B cell (primary cell): ENCODE measurements at regions not wholly inside any gene's neighbourhood (a gene's known extent, or its start where the extent isn't known, plus 50 kb on each side); places are given as distances from the start of the nearest gene placed in this dataset.

Source experiments
- ATAC-seq: fragments of 200-7000 bp; cut with Tn5 transposase; one replicate; pipeline ENCODE4 v1.10.0; 2021; ENCODE audit warnings: low read depth, mild to moderate bottlenecking, moderate number of reproducible peaks, moderate library complexity
- CTCF ChIA-PET: fragments of 350-600 bp; sonication (Branson Sonifier 250); formaldehyde crosslinking; loops from one replicate; lab custom pipeline; 2021; ENCODE audit warnings: antibody characterized with exemption, inconsistent platforms; lab: Charles Lee
- POLR2A ChIA-PET: fragments of 350-600 bp; sonication (Branson Sonifier 250); formaldehyde crosslinking; loops from one replicate; lab custom pipeline; 2021; ENCODE audit warnings: antibody characterized with exemption; lab: Charles Lee
- DNase-seq: peaks from one replicate; pipeline ENCODE4 v3.0.0; 2013
- H2AFZ ChIP-seq: 2 replicates; pipeline ENCODE4 v1.6.1; 2012; ENCODE audit warnings: mild to moderate bottlenecking, low read depth, low read length; ENCODE audit not compliant: insufficient read depth, poor library complexity, severe bottlenecking
- H3K27ac ChIP-seq, 2 donors: 1 replicate in 1 of 2; 2 replicates in 1 of 2; pipeline ENCODE4 v1.5.1; 2012 to 2013; ENCODE audit warnings: low read length in 2 of 2, mild to moderate bottlenecking in 2 of 2, moderate library complexity in 1 of 2
- H3K27me3 ChIP-seq, 4 experiments: fragments of 200-600 bp in 1 of 4; sonication (generic) in 1 of 4; replicated peaks in 1 of 4; 1 replicate in 2 of 4; 2 replicates in 2 of 4; pipeline versions ENCODE4 v1.6.1 to v1.7.0; 2013 to 2016; ENCODE audit warnings: low read length in 3 of 4, mild to moderate bottlenecking in 2 of 4, mixed read lengths in 1 of 4, moderate library complexity in 1 of 4; ENCODE audit not compliant: insufficient read depth in 4 of 4, control insufficient read depth in 3 of 4; ENCODE audit errors: control extremely low read depth in 1 of 4
- H3K36me3 ChIP-seq, 2 experiments: replicated peaks in 1 of 2; 1 replicate in 1 of 2; 2 replicates in 1 of 2; pipeline versions ENCODE4 v1.6.1 to v1.7.1; 2013; ENCODE audit warnings: low read length in 1 of 2; ENCODE audit not compliant: insufficient read depth in 2 of 2, control insufficient read depth in 1 of 2; ENCODE audit errors: control extremely low read depth in 1 of 2, extremely low read depth in 1 of 2
- H3K4me1 ChIP-seq, 2 donors: fragments of 200-600 bp in 1 of 2; sonication (generic) in 1 of 2; 1 replicate in 1 of 2; 2 replicates in 1 of 2; pipeline versions ENCODE4 v1.5.1 to v1.6.1; 2013 to 2017; ENCODE audit warnings: low read length in 2 of 2; ENCODE audit not compliant: control insufficient read depth in 2 of 2, insufficient read depth in 2 of 2
- H3K4me2 ChIP-seq: replicated peaks from 2 replicates; pipeline ENCODE3; 2012; ENCODE audit warnings: mild to moderate bottlenecking, low read depth, low read length; ENCODE audit not compliant: poor library complexity, severe bottlenecking
- H3K4me3 ChIP-seq, 5 experiments: fragments of 200-600 bp in 1 of 5; sonication (generic) in 1 of 5; 1 replicate in 3 of 5; 2 replicates in 2 of 5; pipeline versions ENCODE4 v1.5.1 to v1.7.0; 2011 to 2016; ENCODE audit warnings: low read length in 4 of 5, mild to moderate bottlenecking in 4 of 5, low read depth in 2 of 5, control low read depth in 1 of 5, moderate library complexity in 1 of 5; ENCODE audit not compliant: insufficient read depth in 1 of 5; ENCODE audit errors: control extremely low read depth in 1 of 5, extremely low read depth in 1 of 5
- H3K79me2 ChIP-seq: fragments of 200-600 bp; sonication (generic); one replicate; pipeline ENCODE4 v1.6.0; 2016; ENCODE audit warnings: low read length; ENCODE audit not compliant: control insufficient read depth, insufficient read depth
- H3K9ac ChIP-seq: fragments of 200-600 bp; sonication (generic); 2 replicates; pipeline ENCODE4 v1.6.1; 2017; ENCODE audit warnings: mild to moderate bottlenecking, low read length, moderate library complexity
- H3K9me3 ChIP-seq, 3 donors: one replicate each; pipeline versions ENCODE4 v1.6.1 to v1.7.1; 2013; ENCODE audit warnings: low read length in 2 of 3; ENCODE audit not compliant: control insufficient read depth in 2 of 3, insufficient read depth in 1 of 3; ENCODE audit errors: control extremely low read depth in 1 of 3
- H4K20me1 ChIP-seq: 2 replicates; pipeline ENCODE4 v1.6.0; 2012; ENCODE audit warnings: mild to moderate bottlenecking, low read length; ENCODE audit not compliant: insufficient read depth, control insufficient read depth, poor library complexity, severe bottlenecking
- H3K27ac Mint-ChIP-seq: one replicate; pipeline ENCODE4 v1.8.0; 2021; ENCODE audit warnings: mixed read lengths
- H3K27me3 Mint-ChIP-seq: one replicate; pipeline ENCODE4 v1.8.0; 2021; ENCODE audit warnings: mixed read lengths
- H3K4me1 Mint-ChIP-seq: one replicate; pipeline ENCODE4 v1.8.0; 2021; ENCODE audit warnings: mixed read lengths
- H3K4me3 Mint-ChIP-seq: one replicate; pipeline ENCODE4 v1.8.0; 2021; ENCODE audit warnings: mixed read lengths
- H3K9me3 Mint-ChIP-seq: one replicate; pipeline ENCODE4 v1.8.0; 2022; ENCODE audit warnings: mixed read lengths; ENCODE audit not compliant: insufficient read depth
- CTCF ChIP-seq: fragments of 200-600 bp; IDR thresholded peaks from one replicate; pipeline ENCODE4 v1.8.0; 2022; ENCODE audit warnings: antibody characterized with exemption, mild to moderate bottlenecking
- EZH2 ChIP-seq: IDR thresholded peaks from 2 replicates; pipeline ENCODE4 v1.6.1; 2012; ENCODE audit warnings: borderline replicate concordance, low read depth, mild to moderate bottlenecking, moderate library complexity, low read length; ENCODE audit not compliant: insufficient read depth, poor library complexity, severe bottlenecking
- WGBS: methylation state at CpG from one replicate; pipeline ENCODE4 v1.1.5; 2013; ENCODE audit warnings: missing lambda C conversion rate; ENCODE audit not compliant: insufficient coverage; 5-methylcytosine and 5-hydroxymethylcytosine counted together
- intact Hi-C: fragments of 100-400 bp; cut with micrococcal nuclease; formaldehyde crosslinking; loops from one replicate; pipeline ENCODE4 v1.10.0; 2022

DNA sequence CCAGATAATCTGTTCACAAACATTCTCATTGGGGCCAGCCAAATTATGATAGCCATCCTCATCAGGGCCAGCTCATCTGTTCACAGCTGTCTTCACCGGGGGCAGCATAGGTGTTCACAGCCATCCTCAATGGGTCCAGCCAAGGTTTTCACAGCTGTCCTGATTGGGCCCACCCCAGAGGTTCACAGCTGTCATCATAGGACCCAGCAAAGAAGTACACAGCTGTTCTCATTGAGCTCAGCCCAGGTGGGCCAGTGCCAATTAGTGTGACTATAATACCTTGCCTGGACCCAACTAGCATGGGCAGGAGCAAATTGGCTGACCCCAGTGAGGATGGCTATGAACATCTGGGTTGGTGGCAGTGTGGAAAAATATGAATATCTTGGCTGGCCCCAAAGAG, 1166.0 kb downstream of the UQCRFS1 start:
- POLR2A ChIA-PET = no interaction called here
- TF ChIP-seq CTCF (no peak), EZH2 (no peak)
- no peaks in the 10 kb centered on the region for H3K36me3 ChIP-seq
- no peak overlapping the region for H3K27ac ChIP-seq
- no peaks in the 10 kb centered on the region for H3K27me3 ChIP-seq
- no peak overlapping the region for H2AFZ ChIP-seq
- intact Hi-C loops = no loop called here
- H3K79me2 ChIP-seq = no peaks in the 10 kb centered on the region
- H3K4me1 ChIP-seq = no peaks in the 10 kb centered on the region
- 100% methylated on average over 1 of the region's 1 CpG for WGBS
- Mint-ChIP-seq H3K27me3 (no peaks in the 10 kb centered on the region), H3K4me3 (no peak overlapping the region), H3K27ac (no peak overlapping the region), H3K4me1 (no peaks in the 10 kb centered on the region), H3K9me3 (peaks cover 4% of the 10 kb centered on the region)
- no peak overlapping the region for H3K9ac ChIP-seq
- CTCF ChIA-PET = no interaction called here
- H3K4me3 ChIP-seq = no peak overlapping the region
- no peak for ATAC-seq
- no peaks in the 10 kb centered on the region for H4K20me1 ChIP-seq
- no peak overlapping the region for H3K4me2 ChIP-seq
- peaks cover 0 to 48% (median 0%) of the 10 kb centered on the region in 3 donors for H3K9me3 ChIP-seq
- no peak for DNase-seq

DNA sequence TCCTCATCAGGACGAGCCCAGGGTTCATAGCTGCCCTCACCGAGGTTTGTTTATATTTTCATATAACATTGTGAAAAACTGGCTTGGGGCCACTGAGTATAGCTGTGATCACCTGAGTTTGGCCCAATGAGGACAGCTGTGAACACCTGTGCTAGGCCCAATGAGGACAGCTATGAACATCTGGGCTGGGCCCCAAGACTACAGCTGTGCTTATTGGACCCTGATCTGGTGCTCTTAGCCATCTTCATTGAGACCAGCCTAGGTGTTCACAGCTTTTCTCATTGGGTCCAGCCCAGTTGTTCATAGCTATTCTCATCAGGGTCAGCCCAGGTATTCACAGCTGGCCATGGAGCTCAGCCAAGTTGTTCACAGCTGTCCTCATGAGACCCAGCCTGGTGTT, 1167.3 kb downstream of the UQCRFS1 start:
- H3K9ac ChIP-seq = no peak overlapping the region
- intact Hi-C loops = no loop called here
- no peaks in the 10 kb centered on the region for H3K79me2 ChIP-seq
- no peak overlapping the region for H3K27ac Mint-ChIP-seq
- WGBS = no CpG with 5 or more reads among the region's 2 CpGs
- H3K27me3 ChIP-seq = no peaks in the 10 kb centered on the region
- no peaks in the 10 kb centered on the region for H3K9me3 Mint-ChIP-seq
- H3K4me3 Mint-ChIP-seq = no peak overlapping the region
- H3K4me3 ChIP-seq = no peak overlapping the region
- no peak overlapping the region for H3K27ac ChIP-seq
- no peaks in the 10 kb centered on the region for H3K27me3 Mint-ChIP-seq
- ChIA-PET CTCF (no interaction called here), POLR2A (no interaction called here)
- H2AFZ ChIP-seq = no peak overlapping the region
- no peak overlapping the region for H3K4me2 ChIP-seq
- no peaks in the 10 kb centered on the region for H3K4me1 ChIP-seq
- TF ChIP-seq CTCF (no peak), EZH2 (no peak)
- H3K36me3 ChIP-seq = no peaks in the 10 kb centered on the region
- no peaks in the 10 kb centered on the region for H4K20me1 ChIP-seq
- peaks cover 0 to 47% (median 2%) of the 10 kb centered on the region in 3 donors for H3K9me3 ChIP-seq
- ATAC-seq (no peak), DNase-seq (no peak)
- H3K4me1 Mint-ChIP-seq = no peaks in the 10 kb centered on the region
